ENCODE measurements at regions not wholly inside any gene's neighbourhood (a gene's known extent, or its start where the extent isn't known, plus 50 kb on each side); places are given as distances from the start of the nearest gene placed in this dataset.
"Not testable (repeated sequence)": the region's sequence is repeated elsewhere in the genome, so short reads cannot be mapped to it uniquely, and the experiment has no call there.

DNA sequence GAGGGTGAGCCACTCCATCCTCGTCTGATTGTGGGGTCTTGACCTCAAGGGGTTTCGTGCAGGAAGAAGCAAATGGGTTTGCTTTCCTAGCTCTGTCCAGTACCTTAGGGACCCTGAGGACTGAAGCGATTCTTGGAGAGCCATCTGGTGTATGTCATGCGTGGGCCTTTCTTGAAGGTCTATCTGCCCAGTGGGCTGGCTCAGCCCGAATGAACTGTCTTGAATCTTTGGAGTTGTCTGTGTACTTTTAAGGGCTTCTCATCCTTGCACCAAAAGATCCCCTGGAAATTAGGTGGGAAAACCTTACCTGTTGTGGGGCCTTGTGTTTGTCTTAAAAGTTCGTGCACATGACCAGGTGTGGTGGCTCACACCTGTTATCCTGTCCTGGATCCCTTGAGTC is 135.4 kb upstream of the ERV3-1 start:
- H3K4me3 ChIP-seq; ATAC-seq; intact Hi-C loops (cut with DNase I); H3K36me3 ChIP-seq; H3K4me1 ChIP-seq; FAIRE-seq; H3K27me3 ChIP-seq; DNase-seq; H3K9me3 ChIP-seq; H3K27ac ChIP-seq: not testable (repeated sequence)
- 83 to 85% methylated on average over 3 to 4 of the region's 6 CpGs for WGBS, 2 donors

DNA sequence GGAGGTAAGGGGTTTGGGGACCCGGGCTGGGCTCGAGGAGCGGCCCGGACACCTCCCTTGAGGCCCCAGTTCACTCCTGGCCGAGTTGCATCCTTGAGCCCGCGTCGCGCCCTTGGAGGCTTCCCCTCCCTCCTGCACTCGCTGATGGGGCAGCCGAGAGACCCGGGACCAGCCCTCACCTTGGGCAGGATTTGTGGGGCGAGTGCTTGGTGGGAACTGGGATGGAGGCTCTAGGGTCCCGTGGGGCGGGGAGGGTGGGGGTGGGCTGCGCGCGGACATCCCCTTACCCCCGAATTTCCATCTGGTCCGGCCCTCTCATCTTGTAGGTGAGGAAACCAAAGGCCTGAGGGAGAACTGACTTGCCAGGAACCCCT is 134.9 kb upstream of the ERV3-1 start:
- ATAC-seq; H3K4me1 ChIP-seq; H3K4me3 ChIP-seq; FAIRE-seq; H3K9me3 ChIP-seq; intact Hi-C loops (cut with DNase I); H3K36me3 ChIP-seq; H3K27me3 ChIP-seq; H3K27ac ChIP-seq: not testable (repeated sequence)
- WGBS, 2 donors: 35 to 49% methylated on average over 13 to 16 of the region's 20 CpGs
- peak in 2 of 6 donors; percentile 44 to 48 for DNase-seq

DNA sequence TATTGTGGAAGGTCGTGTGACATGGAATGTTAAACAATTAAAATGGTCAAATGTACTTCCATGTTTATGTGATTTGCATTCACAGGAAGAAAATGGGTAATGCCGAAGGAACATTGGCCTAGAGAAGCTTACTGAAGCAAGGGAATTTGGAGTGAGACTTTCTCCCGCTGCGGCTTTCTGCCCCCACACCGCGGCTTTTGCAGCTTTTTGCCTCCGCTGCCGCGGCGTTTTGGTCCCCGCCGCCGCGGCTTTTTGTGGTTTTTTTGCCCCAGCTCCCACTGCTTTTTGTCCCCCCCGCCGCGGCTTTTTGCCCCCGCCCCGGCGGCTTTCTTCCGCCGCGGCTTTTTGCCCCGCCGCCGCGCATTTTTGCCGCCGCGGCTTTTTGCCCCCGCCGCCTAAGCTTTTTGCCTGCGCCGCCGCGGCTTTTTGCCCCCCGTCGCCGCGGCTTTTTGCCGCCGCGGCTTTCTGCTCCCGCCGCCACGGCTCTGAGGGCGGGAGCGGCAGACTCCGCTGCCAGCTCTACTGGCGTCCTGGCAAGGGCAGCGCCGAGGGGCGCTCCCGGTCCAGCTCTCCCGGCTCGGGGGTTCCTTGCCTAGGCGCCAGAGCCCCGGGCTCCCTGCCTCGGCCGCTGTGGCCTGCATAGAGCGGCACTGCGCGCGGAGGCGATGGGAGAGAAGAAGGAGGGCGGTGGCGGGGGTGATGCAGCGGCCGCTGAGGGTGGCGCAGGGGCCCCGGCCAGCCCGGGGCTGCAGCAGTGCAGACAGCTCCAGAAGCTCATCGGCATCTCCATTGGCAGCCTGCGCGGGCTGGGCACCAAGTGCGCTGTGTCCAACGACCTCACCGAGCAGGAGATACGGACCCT is 134.3 kb upstream of the ERV3-1 start:
- peak in 3 of 6 donors; percentile 10 to 56 (median 11) for DNase-seq
- H3K9me3 ChIP-seq; intact Hi-C loops (cut with DNase I); H3K27ac ChIP-seq; FAIRE-seq; H3K27me3 ChIP-seq; H3K36me3 ChIP-seq; H3K4me1 ChIP-seq: not testable (repeated sequence)
- peak overlapping the region in 1 of 4 donors; percentile 32 for H3K4me3 ChIP-seq
- ATAC-seq: peak in 2 of 4 donors; percentile 25 to 50
- 0 to 1% methylated on average over 6 to 43 of the region's 79 CpGs for WGBS, 2 donors

DNA sequence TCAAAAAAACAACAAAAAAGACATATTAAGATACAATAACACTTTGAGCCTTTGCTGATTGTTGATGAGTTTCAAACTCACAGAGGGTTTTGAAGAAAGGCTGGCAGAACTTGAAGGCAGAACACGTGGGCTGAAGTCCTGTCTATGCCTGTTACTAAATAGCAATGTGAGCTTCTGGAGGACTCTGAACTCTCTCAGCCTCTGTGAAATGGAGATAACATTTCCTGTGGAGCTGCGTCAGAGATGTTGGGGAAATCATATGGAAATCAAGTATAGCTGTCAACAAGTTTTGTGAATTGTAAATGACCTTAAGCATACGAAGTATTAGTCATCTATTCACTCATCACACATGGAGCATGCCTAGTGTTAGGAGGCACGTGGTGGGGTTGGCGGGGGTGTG is 130.4 kb upstream of the ERV3-1 start:
- H3K36me3 ChIP-seq; H3K27ac ChIP-seq; ATAC-seq; intact Hi-C loops (cut with DNase I); FAIRE-seq; DNase-seq; H3K4me1 ChIP-seq; H3K9me3 ChIP-seq; H3K4me3 ChIP-seq; H3K27me3 ChIP-seq: not testable (repeated sequence)
- no CpG with 5 or more reads among the region's 5 CpGs for WGBS, 2 donors

DNA sequence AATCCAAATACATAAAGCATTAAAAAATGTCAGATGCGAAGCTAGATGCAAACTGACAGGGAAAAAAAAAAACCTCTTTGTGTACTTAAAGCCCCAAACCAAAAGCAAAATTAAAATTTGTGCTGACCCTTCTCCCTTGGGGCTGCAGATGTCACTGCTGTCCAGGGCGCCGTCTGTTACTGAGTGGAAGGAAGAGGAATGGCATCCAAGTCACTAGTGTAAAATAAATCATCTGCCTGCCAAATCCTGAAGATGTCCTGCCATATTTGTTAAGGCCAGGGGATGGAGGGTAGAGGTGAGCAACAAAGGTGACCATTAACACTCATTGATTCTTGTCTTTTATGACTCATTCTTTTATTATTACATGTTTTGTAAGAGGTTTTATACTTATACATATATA is 126.6 kb upstream of the ERV3-1 start:
- WGBS, 2 donors: no CpG with 5 or more reads among the region's 3 CpGs
- intact Hi-C loops (cut with DNase I); H3K4me1 ChIP-seq; H3K4me3 ChIP-seq; DNase-seq; ATAC-seq; FAIRE-seq; H3K9me3 ChIP-seq; H3K36me3 ChIP-seq; H3K27ac ChIP-seq; H3K27me3 ChIP-seq: not testable (repeated sequence)

DNA sequence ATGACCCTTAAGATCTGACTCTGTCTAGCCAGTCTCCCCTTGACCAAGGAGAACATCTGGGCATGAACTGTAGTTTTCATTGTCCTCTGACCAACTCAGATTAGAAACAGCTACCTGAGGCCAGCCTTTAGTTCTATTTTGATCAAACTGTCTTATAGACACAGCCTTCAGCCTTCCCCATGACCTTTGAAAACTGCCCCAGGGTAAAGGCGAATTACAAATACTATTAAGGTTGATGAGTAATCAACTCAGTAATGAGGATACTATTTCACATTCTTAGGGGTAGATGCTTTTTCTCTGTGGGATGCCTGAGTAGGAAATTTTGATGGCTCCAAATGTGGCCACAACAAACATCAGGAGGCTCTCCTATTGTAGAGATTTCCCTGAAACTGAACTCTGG is 125.8 kb upstream of the ERV3-1 start:
- H3K4me1 ChIP-seq; H3K4me3 ChIP-seq; H3K27me3 ChIP-seq; DNase-seq; H3K36me3 ChIP-seq; H3K9me3 ChIP-seq; intact Hi-C loops (cut with DNase I); H3K27ac ChIP-seq; FAIRE-seq; ATAC-seq: not testable (repeated sequence)
- no CpG with 5 or more reads among the region's 1 CpG for WGBS, 2 donors

DNA sequence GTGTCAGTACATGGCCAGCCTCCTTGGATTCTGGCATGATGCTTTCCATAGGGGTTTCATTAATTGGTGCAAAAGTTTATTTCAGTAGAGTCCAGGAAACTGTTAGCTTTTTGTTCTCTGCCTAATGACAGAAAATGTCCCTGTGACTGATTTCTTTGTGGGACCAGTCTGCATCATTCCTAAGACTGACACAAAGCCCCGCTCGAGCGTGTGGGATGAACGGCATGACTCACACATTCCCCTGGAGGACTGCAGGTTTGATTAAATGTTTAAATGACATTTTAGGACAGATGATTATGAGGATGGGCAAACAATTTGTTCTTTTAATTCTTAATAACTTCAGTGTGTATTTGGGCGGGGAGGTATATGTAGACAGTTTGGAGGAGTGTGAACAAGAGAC is 120.9 kb upstream of the ERV3-1 start:
- H3K4me1 ChIP-seq; H3K36me3 ChIP-seq; FAIRE-seq; intact Hi-C loops (cut with DNase I); DNase-seq; H3K27me3 ChIP-seq; ATAC-seq; H3K27ac ChIP-seq; H3K9me3 ChIP-seq; H3K4me3 ChIP-seq: not testable (repeated sequence)
- no CpG with 5 or more reads among the region's 5 CpGs for WGBS, 2 donors

DNA sequence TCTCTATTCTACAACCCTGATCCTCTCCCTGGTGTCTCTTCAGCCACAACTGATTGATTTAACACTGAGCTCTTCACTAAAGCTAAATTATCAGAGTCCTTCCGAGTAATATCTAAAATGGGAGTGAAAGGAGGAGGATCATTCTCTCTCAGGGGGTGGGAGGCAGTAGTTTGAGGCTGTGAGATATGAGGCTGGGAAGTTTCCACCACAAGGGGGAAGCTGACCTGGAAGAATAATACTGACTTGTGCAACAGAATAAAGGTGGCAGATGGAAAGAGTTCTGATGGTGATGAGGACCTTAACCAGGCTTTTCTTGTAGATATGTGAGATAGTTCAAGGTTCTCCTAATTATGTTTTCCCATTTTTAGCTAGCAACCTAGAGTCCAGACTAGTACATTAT is 118.1 kb upstream of the ERV3-1 start:
- WGBS, 2 donors: no CpG with 5 or more reads among the region's 1 CpG
- FAIRE-seq; H3K36me3 ChIP-seq; H3K27me3 ChIP-seq; H3K4me3 ChIP-seq; H3K27ac ChIP-seq; intact Hi-C loops (cut with DNase I); H3K4me1 ChIP-seq; ATAC-seq; DNase-seq; H3K9me3 ChIP-seq: not testable (repeated sequence)

DNA sequence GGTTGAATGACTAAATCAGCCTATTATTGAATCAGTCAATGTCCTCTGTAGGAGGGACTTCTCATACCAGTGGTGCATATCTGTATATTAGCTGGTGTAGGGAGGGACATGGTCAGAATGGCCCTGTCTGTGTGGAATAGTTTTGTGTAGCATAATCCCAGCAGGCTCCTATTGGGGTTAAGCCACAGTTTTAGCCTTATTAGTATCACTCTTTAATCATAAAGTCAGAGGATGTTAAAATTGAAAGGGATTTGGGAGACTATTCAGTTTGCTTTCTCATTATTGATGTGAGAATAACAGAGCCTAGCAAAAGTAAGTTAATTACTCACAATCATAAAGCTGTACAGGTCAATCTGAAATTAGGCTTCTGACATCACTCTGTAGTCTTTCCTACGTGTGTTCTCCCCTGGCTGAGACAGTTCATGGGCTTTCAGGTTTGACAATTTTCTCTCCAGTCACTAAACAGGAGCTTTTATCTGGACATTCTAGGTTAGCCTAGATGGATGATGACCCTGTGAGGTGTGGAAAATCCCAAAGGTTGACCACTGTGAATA is 99.2 kb upstream of the ERV3-1 start:
- H3K9me3 ChIP-seq; H3K4me3 ChIP-seq; H3K4me1 ChIP-seq; intact Hi-C loops (cut with DNase I); FAIRE-seq; H3K27me3 ChIP-seq; H3K36me3 ChIP-seq; ATAC-seq; H3K27ac ChIP-seq; DNase-seq: not testable (repeated sequence)
- WGBS, 2 donors: 69 to 91% methylated on average over 1 of the region's 1 CpG

DNA sequence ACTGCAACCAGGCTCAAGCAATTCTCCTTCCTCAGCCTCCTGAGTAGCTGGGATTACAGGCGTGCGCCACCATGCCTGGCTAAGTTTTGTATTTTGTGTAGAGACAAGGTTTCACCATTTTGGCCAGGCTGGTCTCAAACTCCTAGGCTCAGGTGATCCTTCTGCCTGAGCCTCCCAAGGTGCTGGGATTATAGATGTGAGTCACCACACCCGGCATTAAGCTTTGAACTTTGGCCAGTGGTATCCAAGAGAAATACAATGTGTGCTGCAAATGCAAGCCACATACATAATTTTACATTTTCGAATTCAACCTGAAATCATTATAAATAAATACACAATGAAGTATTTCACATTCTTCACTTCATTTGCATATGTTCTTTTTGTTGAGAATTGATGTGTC is 94.0 kb upstream of the ERV3-1 start:
- H3K27ac ChIP-seq; H3K4me3 ChIP-seq; H3K36me3 ChIP-seq; H3K4me1 ChIP-seq; intact Hi-C loops (cut with DNase I); ATAC-seq; DNase-seq; FAIRE-seq; H3K9me3 ChIP-seq; H3K27me3 ChIP-seq: not testable (repeated sequence)
- 94 to 97% methylated on average over 4 of the region's 4 CpGs for WGBS, 2 donors

DNA sequence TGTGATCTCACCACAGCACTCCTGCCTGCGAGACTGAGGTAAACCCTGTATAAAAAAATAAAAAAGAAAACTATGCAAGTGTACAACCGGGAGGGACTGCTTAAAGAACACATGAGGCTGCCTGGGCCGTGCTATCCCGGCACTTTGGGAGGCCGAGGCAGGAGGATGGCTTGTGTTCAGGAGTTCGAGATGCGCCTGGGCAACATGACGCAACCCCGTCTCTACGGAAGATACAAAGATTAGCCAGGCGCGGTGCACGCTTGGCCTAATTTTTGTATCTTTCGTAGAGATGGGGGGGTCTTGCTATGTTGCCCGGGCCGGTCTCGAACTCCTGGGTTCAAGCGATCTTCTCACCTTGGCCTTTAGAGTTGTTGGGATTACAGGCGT is 75.2 kb upstream of the ERV3-1 start:
- H3K36me3 ChIP-seq; DNase-seq; FAIRE-seq; H3K27me3 ChIP-seq; H3K9me3 ChIP-seq; ATAC-seq; H3K4me1 ChIP-seq; intact Hi-C loops (cut with DNase I): not testable (repeated sequence)
- 89 to 92% methylated on average over 14 to 19 of the region's 19 CpGs for WGBS, 2 donors
- peak overlapping the region; percentile 74 to 90 (median 85) for H3K27ac ChIP-seq
- H3K4me3 ChIP-seq: peak overlapping the region; percentile 55 to 69 (median 62)

DNA sequence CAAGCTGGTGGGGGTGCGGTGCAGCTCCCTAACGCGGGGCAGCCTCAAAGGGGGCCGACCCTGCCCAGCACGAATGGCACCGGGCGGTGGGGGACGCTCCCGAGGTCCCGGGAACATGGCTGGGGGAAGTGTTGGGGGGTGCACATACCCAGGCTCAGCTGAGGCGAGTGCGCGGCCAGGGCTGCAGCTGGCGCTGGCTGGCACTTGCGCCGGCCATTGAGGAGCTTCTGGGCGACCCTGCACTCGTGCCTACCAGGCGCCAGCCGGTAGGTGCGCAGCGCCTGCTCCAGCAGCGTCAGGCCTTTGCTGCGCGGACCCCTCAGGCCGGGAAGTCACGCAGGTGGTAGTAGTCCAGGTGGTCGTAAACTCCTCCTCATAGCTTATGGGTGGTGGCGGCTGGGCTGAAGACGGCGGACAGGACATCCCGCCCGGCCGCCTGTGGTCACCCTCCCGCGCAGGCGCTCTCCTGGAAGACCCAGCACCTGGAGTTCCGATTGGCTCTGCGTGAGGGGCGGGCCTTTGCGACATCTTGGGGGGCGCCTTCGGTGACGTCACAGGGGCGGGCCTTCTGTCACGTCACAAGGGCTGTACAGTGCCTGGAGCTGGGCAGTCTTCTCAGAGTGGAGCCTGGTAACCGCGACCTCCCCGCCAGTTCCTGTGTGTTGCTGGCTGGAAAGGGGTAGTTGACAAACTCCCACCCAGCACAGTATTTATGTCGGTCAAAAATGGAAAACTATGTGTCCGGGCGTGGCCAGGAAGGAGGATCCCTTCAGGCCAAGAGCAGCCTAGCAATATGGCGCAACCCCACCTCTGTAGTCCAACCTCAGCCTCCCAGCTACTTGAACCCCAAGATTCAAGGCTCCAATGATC is 74.5 kb upstream of the ERV3-1 start:
- H3K27me3 ChIP-seq; H3K9me3 ChIP-seq; intact Hi-C loops (cut with DNase I); H3K36me3 ChIP-seq; H3K4me1 ChIP-seq; FAIRE-seq: not testable (repeated sequence)
- H3K27ac ChIP-seq: peak overlapping the region; percentile 74 to 90 (median 85)
- 1 to 2% methylated on average over 43 to 50 of the region's 53 CpGs for WGBS, 2 donors
- DNase-seq (peak; percentile 94 to 98 (median 96)), ATAC-seq (peak; percentile 97 to 99 (median 98))
- H3K4me3 ChIP-seq: peak overlapping the region; percentile 55 to 69 (median 62)

All from pancreas (tissue), 10 donors.